Gastrocnemius medialis (tissue), 4 donors: ENCODE measurements at regions not wholly inside any gene's neighbourhood (a gene's known extent, or its start where the extent isn't known, plus 50 kb on each side); places are given as distances from the start of the nearest gene placed in this dataset.

Source experiments
- ATAC-seq, 2 donors: fragments of 150-250 bp; one replicate each; pipeline ENCODE4 v1.9.1; 2016
- DNase-seq, 2 donors: peaks; one replicate each; pipeline ENCODE4 v3.0.0-alpha.2; 2019
- H3K27ac ChIP-seq, 4 donors: fragments of 200-600 bp; sonication (generic); 1 replicate in 1 of 4; 2 replicates in 3 of 4; pipeline ENCODE4 v1.5.1; 2016 to 2018; ENCODE audit warnings: mild to moderate bottlenecking in 2 of 4, moderate library complexity in 1 of 4
- H3K27me3 ChIP-seq, 3 donors: fragments of 200-600 bp; sonication (generic) in 2 of 3; 1 replicate in 1 of 3; 2 replicates in 2 of 3; pipeline versions ENCODE4 v1.5.1 to v1.6.0; 2016 to 2019; ENCODE audit warnings: mild to moderate bottlenecking in 1 of 3, moderate library complexity in 1 of 3
- H3K36me3 ChIP-seq, 2 donors: fragments of 200-600 bp; sonication (generic) in 1 of 2; one replicate each; pipeline ENCODE4 v1.5.1; 2017 to 2018
- H3K4me1 ChIP-seq, 2 donors: fragments of 200-600 bp; sonication (generic) in 1 of 2; one replicate each; pipeline ENCODE4 v1.5.1; 2016 to 2017; ENCODE audit warnings: mild to moderate bottlenecking in 2 of 2
- H3K4me3 ChIP-seq, 4 donors: fragments of 200-600 bp; sonication (generic) in 3 of 4; 1 replicate in 1 of 4; 2 replicates in 3 of 4; pipeline ENCODE4 v1.5.1; 2016 to 2019; ENCODE audit warnings: mild to moderate bottlenecking in 2 of 4
- H3K9me3 ChIP-seq, 3 donors: fragments of 200-600 bp; sonication (generic) in 2 of 3; 1 replicate in 1 of 3; 2 replicates in 2 of 3; pipeline ENCODE4 v1.5.1; 2016 to 2019
- POLR2A ChIP-seq, 2 donors: fragments of 450-650 bp; IDR thresholded peaks; one replicate each; pipeline ENCODE4 v1.6.1; 2017; ENCODE audit warnings: antibody characterized with exemption in 2 of 2, mild to moderate bottlenecking in 2 of 2, moderate library complexity in 2 of 2
- in situ Hi-C, 4 donors: fragments of 200-750 bp; cut with MboI; loops; one replicate each; pipeline versions ENCODE4 v1.15.0 to v1.8.0; 2017; ENCODE audit warnings: low sequenced_read_pairs in 4 of 4
- intact Hi-C: fragments of 100-400 bp; cut with DNase I; formaldehyde crosslinking; loops from one replicate; pipeline ENCODE4 v1.15.1; 2023; ENCODE audit warnings: low total_unique reads
- TF ChIP-seq, protein P1 (sequence below), 5 experiments: fragments of 450-650 bp in 3 of 5; fragments of 200-600 bp in 2 of 5; sonication (generic) in 2 of 5; IDR thresholded peaks in 4 of 5; conservative IDR thresholded peaks in 1 of 5; 1 replicate in 4 of 5; 2 replicates in 1 of 5; pipeline ENCODE4 v1.5.1; 2016 to 2019; ENCODE audit warnings: antibody characterized with exemption in 5 of 5, mild to moderate bottlenecking in 3 of 5, moderate library complexity in 3 of 5

DNA sequence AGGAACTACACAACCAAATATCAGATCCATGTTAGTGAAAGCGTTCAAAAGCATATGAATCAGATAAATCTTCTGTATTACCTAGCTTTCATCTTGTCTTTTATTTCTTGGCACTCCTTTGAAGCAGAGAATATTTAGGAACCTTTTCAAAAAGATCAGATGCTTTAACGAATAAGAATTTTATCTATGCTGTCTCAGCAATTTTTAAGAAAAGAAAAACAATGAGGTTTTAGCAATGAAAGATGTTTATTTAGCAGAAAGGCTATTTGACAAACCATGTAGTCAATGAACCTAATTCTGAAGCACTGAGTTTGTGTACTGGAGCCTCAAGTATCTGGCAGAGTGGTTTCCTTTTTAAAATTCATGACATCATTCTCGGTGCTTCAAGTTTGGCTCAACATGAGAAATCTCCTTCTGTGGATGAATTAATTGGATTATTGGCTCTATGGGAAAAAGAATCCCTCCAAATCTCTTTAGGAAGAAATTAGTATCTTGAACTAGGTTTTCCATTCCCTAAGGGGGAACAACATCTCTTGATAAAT is 534.7 kb downstream of the CAAP1 start:
- ATAC-seq (no peak), DNase-seq (no peak)
- H3K4me3 ChIP-seq = no peak overlapping the region
- intact Hi-C loops (no loop called here), in situ Hi-C loops (no loop called here)
- TF ChIP-seq, protein P1, sequence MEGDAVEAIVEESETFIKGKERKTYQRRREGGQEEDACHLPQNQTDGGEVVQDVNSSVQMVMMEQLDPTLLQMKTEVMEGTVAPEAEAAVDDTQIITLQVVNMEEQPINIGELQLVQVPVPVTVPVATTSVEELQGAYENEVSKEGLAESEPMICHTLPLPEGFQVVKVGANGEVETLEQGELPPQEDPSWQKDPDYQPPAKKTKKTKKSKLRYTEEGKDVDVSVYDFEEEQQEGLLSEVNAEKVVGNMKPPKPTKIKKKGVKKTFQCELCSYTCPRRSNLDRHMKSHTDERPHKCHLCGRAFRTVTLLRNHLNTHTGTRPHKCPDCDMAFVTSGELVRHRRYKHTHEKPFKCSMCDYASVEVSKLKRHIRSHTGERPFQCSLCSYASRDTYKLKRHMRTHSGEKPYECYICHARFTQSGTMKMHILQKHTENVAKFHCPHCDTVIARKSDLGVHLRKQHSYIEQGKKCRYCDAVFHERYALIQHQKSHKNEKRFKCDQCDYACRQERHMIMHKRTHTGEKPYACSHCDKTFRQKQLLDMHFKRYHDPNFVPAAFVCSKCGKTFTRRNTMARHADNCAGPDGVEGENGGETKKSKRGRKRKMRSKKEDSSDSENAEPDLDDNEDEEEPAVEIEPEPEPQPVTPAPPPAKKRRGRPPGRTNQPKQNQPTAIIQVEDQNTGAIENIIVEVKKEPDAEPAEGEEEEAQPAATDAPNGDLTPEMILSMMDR (IDR thresholded peaks at IDR 0.05 in 4 of 5, conservative IDR thresholded peaks at IDR 0.05 in 1 of 5) = no peak
- no peak for TF ChIP-seq POLR2A (IDR thresholded peaks at IDR 0.05)
- H3K36me3 ChIP-seq = no peaks in the 10 kb centered on the region
- no peaks in the 10 kb centered on the region for H3K4me1 ChIP-seq
- H3K27me3 ChIP-seq = no peaks in the 10 kb centered on the region
- H3K27ac ChIP-seq = no peak overlapping the region
- H3K9me3 ChIP-seq = no peaks in the 10 kb centered on the region

DNA sequence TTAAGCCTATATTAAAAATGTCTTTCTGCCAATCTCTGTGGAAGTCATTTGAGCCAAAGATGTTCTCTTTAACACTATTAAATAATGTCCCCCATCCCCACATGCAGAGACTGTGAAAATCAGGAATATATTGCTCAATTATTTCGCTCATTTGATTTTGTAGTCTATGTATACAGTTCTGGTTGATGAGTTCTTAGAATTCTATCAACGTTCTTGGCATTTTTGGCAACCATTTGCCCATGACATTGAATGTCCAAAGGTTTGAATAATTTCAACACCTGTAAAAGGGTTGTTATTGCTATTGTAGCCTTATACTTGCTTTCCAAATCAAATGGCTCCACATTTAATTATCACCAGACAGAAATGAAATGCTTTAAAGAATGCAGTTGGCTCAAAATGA is 536.1 kb downstream of the CAAP1 start:
- intact Hi-C loops = no loop called here
- no peak for TF ChIP-seq POLR2A (IDR thresholded peaks at IDR 0.05)
- TF ChIP-seq, protein P1 (IDR thresholded peaks at IDR 0.05 in 4 of 5, conservative IDR thresholded peaks at IDR 0.05 in 1 of 5) = no peak
- DNase-seq (no peak), ATAC-seq (no peak)
- Histone ChIP-seq H3K9me3 (no peaks in the 10 kb centered on the region), H3K27ac (no peak overlapping the region), H3K4me3 (no peak overlapping the region), H3K27me3 (no peaks in the 10 kb centered on the region), H3K4me1 (no peaks in the 10 kb centered on the region), H3K36me3 (no peaks in the 10 kb centered on the region)
- in situ Hi-C loops = no loop called here

DNA sequence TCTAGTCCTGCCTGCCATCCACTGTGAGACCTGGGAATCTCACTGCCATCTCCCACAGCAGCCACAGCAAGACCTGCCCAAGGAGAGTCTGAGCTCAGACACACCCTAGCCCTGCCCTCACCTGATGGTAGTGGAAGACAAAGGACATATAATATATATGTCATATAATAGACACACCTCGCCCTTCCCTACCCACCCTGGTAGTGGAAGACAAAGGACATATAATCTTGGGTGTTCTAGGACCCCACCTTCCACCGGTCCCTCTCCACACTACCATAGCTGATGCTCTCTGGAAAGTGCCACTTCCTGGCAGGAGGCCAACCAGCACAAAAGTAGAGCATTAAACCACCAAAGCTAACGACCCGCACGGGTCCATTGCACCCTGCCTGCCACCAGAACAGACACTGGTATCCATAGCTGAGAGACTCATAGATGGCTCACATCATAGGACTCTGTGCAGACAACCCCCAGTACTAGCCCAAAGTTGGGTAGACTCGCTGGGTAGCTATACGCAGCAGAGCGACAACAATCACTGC is 545.6 kb downstream of the CAAP1 start:
- H3K4me1 ChIP-seq = no peaks in the 10 kb centered on the region
- ATAC-seq (no peak), DNase-seq (no peak)
- in situ Hi-C loops = loop anchor here in 1 of 4 donors (25.0 kb wide), 1 partner anchor 385 kb away; no protein-coding TSS in a partner anchor
- no peak overlapping the region for H3K27ac ChIP-seq
- intact Hi-C loops = no loop called here
- no peak overlapping the region for H3K4me3 ChIP-seq
- peaks cover 0 to 9% (median 0%) of the 10 kb centered on the region in 3 donors for H3K9me3 ChIP-seq
- TF ChIP-seq, protein P1 (IDR thresholded peaks at IDR 0.05 in 4 of 5, conservative IDR thresholded peaks at IDR 0.05 in 1 of 5) = no peak
- TF ChIP-seq POLR2A (IDR thresholded peaks at IDR 0.05) = no peak
- H3K27me3 ChIP-seq = no peaks in the 10 kb centered on the region
- H3K36me3 ChIP-seq = no peaks in the 10 kb centered on the region

DNA sequence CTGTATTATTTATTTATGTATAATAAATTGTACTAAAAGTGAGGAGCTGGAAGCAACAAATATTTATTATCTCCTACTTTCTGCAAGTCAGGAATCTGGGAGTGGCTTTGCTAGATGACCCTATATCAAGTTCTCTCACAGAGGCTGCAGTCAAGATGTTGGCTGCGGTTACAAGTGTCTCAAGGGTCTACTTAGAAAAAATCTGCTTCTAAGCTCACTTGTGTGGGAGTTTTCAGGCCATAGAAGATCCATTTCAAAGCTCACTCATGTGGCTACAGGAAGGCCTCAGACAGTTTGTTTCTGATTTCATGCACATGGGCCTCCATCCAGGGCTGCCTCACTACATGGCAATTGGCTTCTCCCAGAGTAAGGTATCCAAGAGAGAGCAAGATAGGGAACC is 551.1 kb downstream of the CAAP1 start:
- Histone ChIP-seq H3K27ac (no peak overlapping the region), H3K9me3 (peaks cover 0 to 9% (median 0%) of the 10 kb centered on the region in 3 donors), H3K4me1 (no peaks in the 10 kb centered on the region), H3K27me3 (no peaks in the 10 kb centered on the region), H3K4me3 (no peak overlapping the region), H3K36me3 (no peaks in the 10 kb centered on the region)
- TF ChIP-seq POLR2A (IDR thresholded peaks at IDR 0.05) = no peak
- TF ChIP-seq, protein P1 (IDR thresholded peaks at IDR 0.05 in 4 of 5, conservative IDR thresholded peaks at IDR 0.05 in 1 of 5) = no peak
- intact Hi-C loops = no loop called here
- in situ Hi-C loops = loop anchor here in 1 of 4 donors (25.0 kb wide), 1 partner anchor 379 kb away; no protein-coding TSS in a partner anchor
- no peak for DNase-seq
- ATAC-seq = no peak
